Mucosa of descending colon (tissue), 3 donors: ENCODE measurements at regions not wholly inside any gene's neighbourhood (a gene's known extent, or its start where the extent isn't known, plus 50 kb on each side); places are given as distances from the start of the nearest gene placed in this dataset.

ENCODE experiments used
- ATAC-seq: fragments of 200-7000 bp; cut with Tn5 transposase; one replicate; pipeline ENCODE4 v1.9.1; 2020; ENCODE audit warnings: mild to moderate bottlenecking, moderate library complexity
- DNase-seq, 3 donors: peaks; one replicate each; pipeline ENCODE4 v3.0.0-alpha.2; 2020
- H3K36me3 ChIP-seq: fragments of 200-600 bp; one replicate; pipeline ENCODE4 v1.8.0; 2021; ENCODE audit warnings: low read depth, mild to moderate bottlenecking
- H3K4me1 ChIP-seq: fragments of 200-600 bp; one replicate; pipeline ENCODE4 v1.8.0; 2021; ENCODE audit warnings: low read depth, mild to moderate bottlenecking
- H3K4me3 ChIP-seq: fragments of 200-600 bp; one replicate; pipeline ENCODE4 v1.8.0; 2021; ENCODE audit warnings: mild to moderate bottlenecking
- H3K9me3 ChIP-seq: fragments of 200-600 bp; one replicate; pipeline ENCODE4 v1.8.0; 2021; ENCODE audit warnings: mild to moderate bottlenecking
- CTCF ChIP-seq: fragments of 200-600 bp; IDR thresholded peaks from one replicate; pipeline ENCODE4 v1.8.0; 2022; ENCODE audit warnings: antibody characterized with exemption, mild to moderate bottlenecking
- intact Hi-C, 2 donors: fragments of 100-400 bp; cut with DNase I in 1 of 2; cut with micrococcal nuclease in 1 of 2; formaldehyde crosslinking; loops; one replicate each; pipeline versions ENCODE4 v1.11.0 to v1.11.1; 2022; cut with DNase I, micrococcal nuclease
- donor health status: DM: no; HTN: no; CAD: no; lungs with moderate emphysema.
- donor health status: DM: no; HTN: no; CAD: no.
- donor health status: DM: no; HTN: yes; CAD: no.

GRCh38 chr12:98227162-98227561, 288.2 kb upstream of the TMPO start:
- TF ChIP-seq CTCF, result no peak
- ATAC-seq (no peak), DNase-seq (peak in 1 of 3 donors; percentile 2)
- no peaks in the 10 kb centered on the region for H3K4me1 ChIP-seq
- no peaks in the 10 kb centered on the region for H3K9me3 ChIP-seq
- H3K36me3 ChIP-seq, result no peaks in the 10 kb centered on the region
- intact Hi-C loops, result no loop called here
- H3K4me3 ChIP-seq, result no peak overlapping the region

- no peaks in the 10 kb centered on the region for H3K4me1 ChIP-seq
- ATAC-seq (no peak), DNase-seq (no peak)
- H3K36me3 ChIP-seq, result no peaks in the 10 kb centered on the region
- intact Hi-C loops, result no loop called here
- no peaks in the 10 kb centered on the region for H3K9me3 ChIP-seq
- no peak for TF ChIP-seq CTCF
- no peak overlapping the region for H3K4me3 ChIP-seq
Observed at GRCh38 chr12:98228683-98229539, 286.5 kb upstream of the TMPO start.

- intact Hi-C loops, result no loop called here
- TF ChIP-seq CTCF, result no peak
- Histone ChIP-seq H3K4me1 (no peaks in the 10 kb centered on the region), H3K36me3 (no peaks in the 10 kb centered on the region), H3K9me3 (no peaks in the 10 kb centered on the region), H3K4me3 (no peak overlapping the region)
- DNase-seq (no peak), ATAC-seq (no peak)
Observed at GRCh38 chr12:98229540-98229924, 285.9 kb upstream of the TMPO start.

- intact Hi-C loops, result no loop called here
- Histone ChIP-seq H3K36me3 (no peaks in the 10 kb centered on the region), H3K4me3 (no peak overlapping the region), H3K4me1 (no peaks in the 10 kb centered on the region), H3K9me3 (no peaks in the 10 kb centered on the region)
- DNase-seq, result no peak
- TF ChIP-seq CTCF, result no peak
- no peak for ATAC-seq
Observed at GRCh38 chr12:98232753-98233390, 282.5 kb upstream of the TMPO start.

GRCh38 chr12:98235301-98235700, 280.1 kb upstream of the TMPO start:
- DNase-seq, result no peak
- intact Hi-C loops, result no loop called here
- H3K4me3 ChIP-seq, result no peak overlapping the region

More at GRCh38 chr12:98235301-98235700, 280.1 kb upstream of the TMPO start:
- no peak for ATAC-seq
- Histone ChIP-seq H3K9me3 (no peaks in the 10 kb centered on the region), H3K4me1 (no peaks in the 10 kb centered on the region), H3K36me3 (no peaks in the 10 kb centered on the region)
- no peak for TF ChIP-seq CTCF
